Trophoblast cell (in vitro differentiated cells and primary cell): ENCODE measurements at regions not wholly inside any gene's neighbourhood (a gene's known extent, or its start where the extent isn't known, plus 50 kb on each side); places are given as distances from the start of the nearest gene placed in this dataset.

ENCODE experiments used
- DNase-seq, 2 donors: peaks; one replicate each; pipeline ENCODE4 v3.0.0-alpha.2; 2016
- H2AFZ ChIP-seq: 2 replicates; pipeline ENCODE4 v1.6.1; 2013; ENCODE audit warnings: low read length, moderate library complexity, mild to moderate bottlenecking; ENCODE audit not compliant: insufficient read depth, poor library complexity
- H2AK5ac ChIP-seq: 2 replicates; pipeline ENCODE4 v1.6.1; 2013; ENCODE audit warnings: mild to moderate bottlenecking, low read length
- H2BK120ac ChIP-seq: 2 replicates; pipeline ENCODE4 v1.6.1; 2013; ENCODE audit warnings: low read length, mild to moderate bottlenecking, moderate library complexity; ENCODE audit not compliant: insufficient read depth, poor library complexity
- H2BK12ac ChIP-seq: 2 replicates; pipeline ENCODE4 v1.6.1; 2013; ENCODE audit warnings: mild to moderate bottlenecking, low read length, moderate library complexity
- H2BK5ac ChIP-seq: 2 replicates; pipeline ENCODE4 v1.6.1; 2013; ENCODE audit warnings: low read length, low read depth, moderate library complexity, mild to moderate bottlenecking; ENCODE audit not compliant: poor library complexity
- H3K14ac ChIP-seq: 2 replicates; pipeline ENCODE4 v1.6.1; 2013; ENCODE audit warnings: mild to moderate bottlenecking, low read length
- H3K18ac ChIP-seq: 2 replicates; pipeline ENCODE4 v1.6.1; 2013; ENCODE audit warnings: mild to moderate bottlenecking, low read length
- H3K23ac ChIP-seq: 2 replicates; pipeline ENCODE4 v1.6.1; 2013; ENCODE audit warnings: low read length
- H3K27ac ChIP-seq: 2 replicates; pipeline ENCODE4 v1.5.1; 2013; ENCODE audit warnings: low read depth, mild to moderate bottlenecking, inconsistent platforms, low read length, moderate library complexity
- H3K27me3 ChIP-seq: 2 replicates; pipeline ENCODE4 v1.6.1; 2013; ENCODE audit warnings: inconsistent platforms, mild to moderate bottlenecking, low read length, moderate library complexity; ENCODE audit not compliant: insufficient read depth
- H3K36me3 ChIP-seq, 2 experiments: 1 replicate in 1 of 2; 2 replicates in 1 of 2; pipeline ENCODE4 v1.6.1; 2013; ENCODE audit warnings: low read length in 2 of 2, mild to moderate bottlenecking in 2 of 2, moderate library complexity in 1 of 2; ENCODE audit not compliant: insufficient read depth in 2 of 2, control insufficient read depth in 1 of 2
- H3K4ac ChIP-seq: 2 replicates; pipeline ENCODE4 v1.6.1; 2013; ENCODE audit warnings: low read depth, mild to moderate bottlenecking, low read length, moderate library complexity
- H3K4me1 ChIP-seq, 2 experiments: 1 replicate in 1 of 2; 2 replicates in 1 of 2; pipeline ENCODE4 v1.6.1; 2013; ENCODE audit warnings: low read length in 2 of 2, mild to moderate bottlenecking in 2 of 2, moderate library complexity in 1 of 2; ENCODE audit not compliant: insufficient read depth in 2 of 2, control insufficient read depth in 1 of 2
- H3K4me2 ChIP-seq: 2 replicates; pipeline ENCODE4 v1.6.1; 2013; ENCODE audit warnings: inconsistent platforms, mild to moderate bottlenecking, low read length, moderate library complexity
- H3K4me3 ChIP-seq: 2 replicates; pipeline ENCODE4 v1.5.1; 2013; ENCODE audit warnings: mild to moderate bottlenecking, low read depth, low read length, inconsistent platforms
- H3K79me1 ChIP-seq: one replicate; pipeline ENCODE4 v1.6.1; 2013; ENCODE audit warnings: low read length
- H3K79me2 ChIP-seq: 2 replicates; pipeline ENCODE4 v1.6.1; 2013; ENCODE audit warnings: low read length, mild to moderate bottlenecking; ENCODE audit not compliant: control insufficient read depth, insufficient read depth, poor library complexity
- H3K9ac ChIP-seq: 2 replicates; pipeline ENCODE4 v1.6.1; 2013; ENCODE audit warnings: mild to moderate bottlenecking, low read length
- H3K9me3 ChIP-seq: 2 replicates; pipeline ENCODE4 v1.6.1; 2013; ENCODE audit warnings: low read depth, mild to moderate bottlenecking, control low read depth, inconsistent platforms, low read length; ENCODE audit not compliant: insufficient read depth
- H4K12ac ChIP-seq: 2 replicates; pipeline ENCODE4 v1.6.1; 2013; ENCODE audit warnings: low read depth, mild to moderate bottlenecking, low read length, moderate library complexity
- H4K8ac ChIP-seq: 2 replicates; pipeline ENCODE4 v1.6.1; 2013; ENCODE audit warnings: low read depth, mild to moderate bottlenecking, low read length, moderate library complexity
- H4K91ac ChIP-seq: one replicate; pipeline ENCODE4 v1.6.1; 2013; ENCODE audit warnings: low read depth, mild to moderate bottlenecking, low read length, moderate library complexity
- WGBS: extraction: QIAGEN DNeasy Blood & Tissue Kit; methylation state at CpG from one replicate; pipeline ENCODE4 v1.1.7; 2013; ENCODE audit warnings: missing lambda C conversion rate; ENCODE audit not compliant: insufficient read length, insufficient coverage; ENCODE audit errors: extremely low coverage; 5-methylcytosine and 5-hydroxymethylcytosine counted together

DNA sequence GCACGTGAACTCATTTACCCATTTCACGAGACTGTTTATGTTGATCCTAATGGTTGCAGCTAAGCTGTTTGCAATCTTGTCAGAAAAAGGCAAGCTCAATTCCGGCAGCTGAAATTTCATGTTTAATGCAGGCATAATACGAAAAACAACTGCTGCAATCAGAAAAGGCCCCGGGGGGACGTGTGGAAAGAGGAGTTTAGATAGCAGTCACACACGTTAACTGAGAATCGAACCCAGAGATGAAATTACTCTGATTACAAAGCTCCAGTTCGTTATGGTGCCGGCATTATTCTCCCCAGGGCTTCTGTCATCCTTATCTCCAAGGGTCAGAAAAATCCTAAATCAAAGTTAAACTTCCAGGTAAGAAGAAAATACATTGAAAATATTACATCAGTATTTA lies 79.9 kb upstream of the MYT1L start:
- no peak overlapping the region for H2AK5ac ChIP-seq
- no CpG with 5 or more reads among the region's 10 CpGs for WGBS
- no peak overlapping the region for H3K14ac ChIP-seq
- no peak overlapping the region for H3K27ac ChIP-seq
- no peak overlapping the region for H3K18ac ChIP-seq
- H3K36me3 ChIP-seq, result no peaks in the 10 kb centered on the region
- no peak overlapping the region for H2BK5ac ChIP-seq
- no peak overlapping the region for H3K4me2 ChIP-seq
- H3K79me1 ChIP-seq, result no peaks in the 10 kb centered on the region
- no peak overlapping the region for H2AFZ ChIP-seq
- H3K4ac ChIP-seq, result no peak overlapping the region
- H3K9ac ChIP-seq, result no peak overlapping the region
- no peak overlapping the region for H2BK120ac ChIP-seq
- no peak overlapping the region for H3K23ac ChIP-seq
- H3K9me3 ChIP-seq, result no peaks in the 10 kb centered on the region
- no peaks in the 10 kb centered on the region for H3K27me3 ChIP-seq
- no peak overlapping the region for H2BK12ac ChIP-seq
- no peak overlapping the region for H4K8ac ChIP-seq
- H3K4me3 ChIP-seq, result no peak overlapping the region
- no peak overlapping the region for H4K91ac ChIP-seq
- DNase-seq, result no peak
- H3K79me2 ChIP-seq, result no peaks in the 10 kb centered on the region
- H4K12ac ChIP-seq, result no peak overlapping the region
- H3K4me1 ChIP-seq, result no peaks in the 10 kb centered on the region

DNA sequence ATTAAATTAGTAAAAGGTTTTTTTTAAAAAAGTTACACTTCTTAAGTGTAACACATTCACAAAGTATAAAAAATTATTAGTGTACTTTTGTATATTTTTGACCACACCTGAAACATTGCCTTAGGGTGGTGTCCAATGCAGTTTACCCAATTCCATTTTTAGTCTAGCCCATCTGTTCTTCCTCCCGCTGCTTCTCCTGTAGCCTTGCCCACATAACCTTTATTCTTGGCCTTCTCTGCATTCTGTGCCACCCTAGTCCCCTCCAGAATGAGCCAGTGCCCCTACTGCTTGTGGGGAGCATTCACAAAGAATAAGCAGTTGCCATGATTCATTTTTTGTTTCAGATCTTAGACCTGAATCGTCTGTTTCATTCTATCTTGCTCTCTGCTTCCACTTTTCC lies 78.4 kb upstream of the MYT1L start:
- no peak overlapping the region for H3K27ac ChIP-seq
- H2BK12ac ChIP-seq, result no peak overlapping the region
- H3K79me1 ChIP-seq, result no peaks in the 10 kb centered on the region
- no peaks in the 10 kb centered on the region for H3K9me3 ChIP-seq
- H4K12ac ChIP-seq, result no peak overlapping the region
- H3K27me3 ChIP-seq, result no peaks in the 10 kb centered on the region
- no peak overlapping the region for H3K4ac ChIP-seq
- H4K91ac ChIP-seq, result no peak overlapping the region
- H3K14ac ChIP-seq, result no peak overlapping the region
- H3K4me2 ChIP-seq, result no peak overlapping the region
- no peak overlapping the region for H3K18ac ChIP-seq
- no peaks in the 10 kb centered on the region for H3K79me2 ChIP-seq
- no peak overlapping the region for H2AK5ac ChIP-seq
- WGBS, result no CpG with 5 or more reads among the region's 2 CpGs
- H4K8ac ChIP-seq, result no peak overlapping the region
- DNase-seq, result no peak
- no peak overlapping the region for H2AFZ ChIP-seq
- H2BK5ac ChIP-seq, result no peak overlapping the region
- no peaks in the 10 kb centered on the region for H3K4me1 ChIP-seq
- no peak overlapping the region for H3K4me3 ChIP-seq
- H3K23ac ChIP-seq, result no peak overlapping the region
- H3K9ac ChIP-seq, result no peak overlapping the region
- no peaks in the 10 kb centered on the region for H3K36me3 ChIP-seq
- no peak overlapping the region for H2BK120ac ChIP-seq

DNA sequence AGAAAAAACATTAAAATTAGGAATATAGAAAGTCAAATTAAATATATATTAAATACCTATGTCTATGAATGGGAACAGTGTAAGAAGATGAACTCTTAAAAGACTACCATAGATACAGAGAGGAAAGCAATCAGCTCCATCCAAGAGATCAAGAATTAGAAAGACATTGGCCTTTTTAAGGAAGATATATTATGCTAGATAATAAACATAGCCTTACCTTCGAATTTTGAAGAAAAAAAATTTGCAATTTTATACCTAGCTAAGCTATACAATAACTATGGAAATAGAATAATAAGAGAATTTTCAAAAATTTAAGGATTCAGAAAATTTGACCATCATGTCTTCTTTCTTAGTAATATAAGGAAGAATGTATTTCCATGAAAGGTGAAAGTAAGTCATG lies 74.7 kb upstream of the MYT1L start:
- H3K27ac ChIP-seq, result no peak overlapping the region
- no peak overlapping the region for H3K14ac ChIP-seq
- no peak overlapping the region for H2AK5ac ChIP-seq
- no peaks in the 10 kb centered on the region for H3K27me3 ChIP-seq
- no peak overlapping the region for H2BK5ac ChIP-seq
- no peak overlapping the region for H4K8ac ChIP-seq
- H3K9ac ChIP-seq, result no peak overlapping the region
- H3K4me1 ChIP-seq, result no peaks in the 10 kb centered on the region
- WGBS, result no CpG with 5 or more reads among the region's 1 CpG
- H3K79me2 ChIP-seq, result no peaks in the 10 kb centered on the region
- H3K36me3 ChIP-seq, result no peaks in the 10 kb centered on the region
- no peak overlapping the region for H2AFZ ChIP-seq
- H2BK120ac ChIP-seq, result no peak overlapping the region
- H3K4me2 ChIP-seq, result no peak overlapping the region
- H4K12ac ChIP-seq, result no peak overlapping the region
- no peak overlapping the region for H3K23ac ChIP-seq
- H3K79me1 ChIP-seq, result no peaks in the 10 kb centered on the region
- H3K4ac ChIP-seq, result no peak overlapping the region
- H3K9me3 ChIP-seq, result no peaks in the 10 kb centered on the region
- H2BK12ac ChIP-seq, result no peak overlapping the region
- H3K4me3 ChIP-seq, result no peak overlapping the region
- H3K18ac ChIP-seq, result no peak overlapping the region
- DNase-seq, result no peak
- H4K91ac ChIP-seq, result no peak overlapping the region

DNA sequence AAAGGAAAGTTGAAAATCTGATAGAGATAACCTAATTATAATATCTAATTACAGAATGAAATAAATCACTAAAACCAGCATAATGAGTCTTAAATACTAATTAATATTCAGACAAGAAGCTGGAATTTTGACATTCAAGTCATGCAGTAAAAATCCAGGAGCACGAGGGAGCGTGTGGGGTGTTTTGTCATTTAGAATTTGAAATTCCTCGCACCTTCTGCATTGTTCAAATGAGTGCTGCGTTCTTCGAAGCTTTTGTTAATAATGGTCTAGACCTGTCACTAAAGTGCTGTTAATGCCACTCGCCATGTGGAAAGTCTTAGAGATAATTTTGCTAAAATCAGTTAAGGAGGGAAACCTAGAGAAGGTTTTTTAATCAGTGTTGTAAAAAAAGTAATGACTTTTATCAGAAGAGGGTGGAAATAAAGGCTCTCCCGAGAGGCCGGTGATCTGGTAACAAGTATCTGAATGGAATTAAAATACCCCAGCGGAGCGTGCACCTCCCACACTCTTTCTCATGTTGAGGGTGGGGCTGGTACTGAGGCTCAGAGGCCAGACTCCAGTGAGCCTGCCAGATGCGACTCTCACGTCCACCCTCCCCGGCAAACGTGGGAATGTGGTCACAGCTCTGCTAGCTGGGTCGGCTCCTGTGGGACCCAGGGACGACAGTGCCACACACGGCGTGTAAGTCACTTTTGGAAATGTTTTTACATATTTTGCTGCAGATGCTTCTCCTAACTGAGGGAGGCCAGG lies 69.4 kb upstream of the MYT1L start:
- Histone ChIP-seq H3K27ac (no peak overlapping the region), H3K36me3 (no peaks in the 10 kb centered on the region), H2BK5ac (no peak overlapping the region), H3K79me1 (no peaks in the 10 kb centered on the region), H3K4me1 (no peaks in the 10 kb centered on the region), H3K4me2 (no peak overlapping the region), H4K12ac (no peak overlapping the region), H3K14ac (no peak overlapping the region), H3K79me2 (no peaks in the 10 kb centered on the region), H3K9ac (no peak overlapping the region), H3K4me3 (no peak overlapping the region), H2AK5ac (no peak overlapping the region), H4K91ac (no peak overlapping the region), H3K27me3 (no peaks in the 10 kb centered on the region), H4K8ac (no peak overlapping the region), H2BK12ac (no peak overlapping the region), H3K4ac (no peak overlapping the region), H3K23ac (no peak overlapping the region), H3K9me3 (peaks cover 5% of the 10 kb centered on the region), H2BK120ac (no peak overlapping the region), H3K18ac (no peak overlapping the region), H2AFZ (no peak overlapping the region)
- DNase-seq, result no peak
- WGBS, result no CpG with 5 or more reads among the region's 18 CpGs
